ENCODE measurements at regions not wholly inside any gene's neighbourhood (a gene's known extent, or its start where the extent isn't known, plus 50 kb on each side); places are given as distances from the start of the nearest gene placed in this dataset.

DNA sequence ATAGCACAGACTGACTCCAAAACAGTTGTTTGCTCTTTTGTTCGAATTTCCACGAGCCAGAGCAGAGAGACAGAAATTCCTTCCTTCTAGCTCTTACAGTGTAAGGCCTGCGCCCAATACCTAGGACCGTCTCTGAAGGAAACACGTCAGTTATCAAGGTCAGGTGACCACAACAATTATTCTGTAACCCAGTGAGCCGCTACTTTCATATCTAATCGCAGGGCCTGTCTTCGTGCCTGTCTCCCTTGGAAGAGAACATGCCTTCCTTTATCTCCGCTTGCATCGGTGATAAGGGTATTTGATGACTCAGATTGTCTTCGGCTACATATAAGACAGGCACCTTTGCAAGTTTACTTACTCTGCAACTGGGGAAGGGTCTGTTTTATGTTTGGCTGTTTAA is 288.0 kb downstream of the MAF start:
- TF ChIP-seq, protein P1, sequence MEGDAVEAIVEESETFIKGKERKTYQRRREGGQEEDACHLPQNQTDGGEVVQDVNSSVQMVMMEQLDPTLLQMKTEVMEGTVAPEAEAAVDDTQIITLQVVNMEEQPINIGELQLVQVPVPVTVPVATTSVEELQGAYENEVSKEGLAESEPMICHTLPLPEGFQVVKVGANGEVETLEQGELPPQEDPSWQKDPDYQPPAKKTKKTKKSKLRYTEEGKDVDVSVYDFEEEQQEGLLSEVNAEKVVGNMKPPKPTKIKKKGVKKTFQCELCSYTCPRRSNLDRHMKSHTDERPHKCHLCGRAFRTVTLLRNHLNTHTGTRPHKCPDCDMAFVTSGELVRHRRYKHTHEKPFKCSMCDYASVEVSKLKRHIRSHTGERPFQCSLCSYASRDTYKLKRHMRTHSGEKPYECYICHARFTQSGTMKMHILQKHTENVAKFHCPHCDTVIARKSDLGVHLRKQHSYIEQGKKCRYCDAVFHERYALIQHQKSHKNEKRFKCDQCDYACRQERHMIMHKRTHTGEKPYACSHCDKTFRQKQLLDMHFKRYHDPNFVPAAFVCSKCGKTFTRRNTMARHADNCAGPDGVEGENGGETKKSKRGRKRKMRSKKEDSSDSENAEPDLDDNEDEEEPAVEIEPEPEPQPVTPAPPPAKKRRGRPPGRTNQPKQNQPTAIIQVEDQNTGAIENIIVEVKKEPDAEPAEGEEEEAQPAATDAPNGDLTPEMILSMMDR (IDR thresholded peaks at IDR 0.05), result no peak
- TF ChIP-seq SIN3A (IDR thresholded peaks at IDR 0.05; ENCODE audit: borderline replicate concordance, low read depth, low read length) (no peak), RAD21 (IDR thresholded peaks at IDR 0.05; ENCODE audit: low read length) (no peak), MXI1 (IDR thresholded peaks at IDR 0.05; ENCODE audit: low read depth, low read length) (no peak)

All from SK-N-SH (cell line).